GM23338 (cell line): ENCODE measurements at regions not wholly inside any gene's neighbourhood (a gene's known extent, or its start where the extent isn't known, plus 50 kb on each side); places are given as distances from the start of the nearest gene placed in this dataset.

Source experiments
- ATAC-seq: fragments of 200-7000 bp; cut with Tn5 transposase; 3 replicates; pipeline ENCODE4 v1.9.1; 2020
- DNase-seq: peaks from one replicate; pipeline ENCODE4 v3.0.0-alpha.2; 2015; ENCODE audit warnings: low spot score
- H2AFZ ChIP-seq: fragments of 200-600 bp; sonication (generic); 2 replicates; pipeline ENCODE4 v1.8.0; 2016; ENCODE audit warnings: antibody characterized with exemption, mild to moderate bottlenecking, moderate library complexity
- H3F3A ChIP-seq: fragments of 200-600 bp; sonication (generic); replicated peaks from 2 replicates; pipeline ENCODE4 v1.8.0; 2017; ENCODE audit warnings: antibody characterized with exemption, mixed run types, low read depth
- H3K27ac ChIP-seq: fragments of 200-600 bp; sonication (generic); 2 replicates; pipeline ENCODE4 v1.6.1; 2016; ENCODE audit warnings: low read depth
- H3K27me3 ChIP-seq: fragments of 200-600 bp; sonication (generic); 2 replicates; pipeline ENCODE4 v1.8.0; 2016; ENCODE audit warnings: mild to moderate bottlenecking, mixed run types, moderate library complexity; ENCODE audit not compliant: insufficient read depth
- H3K36me3 ChIP-seq: fragments of 200-600 bp; sonication (generic); 2 replicates; pipeline ENCODE4 v1.8.0; 2016; ENCODE audit warnings: mild to moderate bottlenecking; ENCODE audit not compliant: insufficient read depth
- H3K4me1 ChIP-seq: fragments of 200-600 bp; sonication (generic); 2 replicates; pipeline ENCODE4 v1.8.0; 2016; ENCODE audit warnings: mild to moderate bottlenecking, moderate library complexity; ENCODE audit not compliant: insufficient read depth
- H3K4me2 ChIP-seq: fragments of 200-600 bp; sonication (generic); 2 replicates; pipeline ENCODE4 v1.7.1; 2017; ENCODE audit warnings: mixed run types
- H3K4me3 ChIP-seq: fragments of 200-600 bp; sonication (generic); 2 replicates; pipeline ENCODE4 v1.6.1; 2016; ENCODE audit warnings: mixed run types
- H3K79me2 ChIP-seq: fragments of 200-600 bp; sonication (generic); replicated peaks from 2 replicates; pipeline ENCODE4 v1.8.0; 2017; ENCODE audit warnings: mild to moderate bottlenecking; ENCODE audit not compliant: insufficient read depth
- H3K9me2 ChIP-seq: fragments of 200-600 bp; sonication (generic); 2 replicates; pipeline ENCODE4 v1.8.0; 2017; ENCODE audit not compliant: insufficient read depth
- H4K20me1 ChIP-seq: fragments of 200-600 bp; sonication (generic); replicated peaks from 2 replicates; pipeline ENCODE4 v1.8.0; 2017; ENCODE audit warnings: mild to moderate bottlenecking; ENCODE audit not compliant: insufficient read depth
- H3K27ac Mint-ChIP-seq: 2 replicates; pipeline ENCODE4 v1.8.0; 2020; ENCODE audit warnings: inconsistent platforms, mild to moderate bottlenecking, moderate library complexity, mixed read lengths
- H3K27me3 Mint-ChIP-seq: 3 replicates; pipeline ENCODE4 v1.8.0; 2022; ENCODE audit warnings: low read depth, mild to moderate bottlenecking, moderate library complexity, mixed read lengths, inconsistent platforms; ENCODE audit not compliant: insufficient read depth, poor library complexity
- H3K36me3 Mint-ChIP-seq: 3 replicates; pipeline ENCODE4 v1.8.0; 2021; ENCODE audit warnings: low read depth, mild to moderate bottlenecking, inconsistent platforms, moderate library complexity, mixed read lengths
- H3K4me1 Mint-ChIP-seq: 3 replicates; pipeline ENCODE4 v1.8.0; 2020; ENCODE audit warnings: mild to moderate bottlenecking, inconsistent platforms, mixed read lengths
- H3K4me3 Mint-ChIP-seq: 3 replicates; pipeline ENCODE4 v1.8.0; 2021; ENCODE audit warnings: moderate library complexity, mild to moderate bottlenecking, inconsistent platforms, mixed read lengths
- H3K9me3 Mint-ChIP-seq: 3 replicates; pipeline ENCODE4 v1.8.0; 2020; ENCODE audit warnings: moderate library complexity, mild to moderate bottlenecking, inconsistent platforms, mixed read lengths
- CREB1 ChIP-seq: fragments of 250-450 bp; sonication (Bioruptor Pico); IDR thresholded peaks from 2 replicates; pipeline ENCODE4 v1.5.0; 2020; ENCODE audit warnings: low read depth, mild to moderate bottlenecking, moderate library complexity
- ETS1 ChIP-seq: IDR thresholded peaks from 2 replicates; pipeline ENCODE4 v1.6.1; 2016; ENCODE audit warnings: antibody characterized with exemption
- NANOG ChIP-seq: IDR thresholded peaks from 2 replicates; pipeline ENCODE4 v1.6.1; 2016; ENCODE audit warnings: antibody characterized with exemption, borderline replicate concordance
- POLR2AphosphoS5 ChIP-seq: IDR thresholded peaks from 2 replicates; pipeline ENCODE4 v1.6.1; 2016; ENCODE audit warnings: antibody characterized with exemption, low read depth
- STAT1 ChIP-seq: IDR thresholded peaks from one replicate; pipeline ENCODE4 v1.6.1; 2016; ENCODE audit warnings: antibody characterized with exemption; ENCODE audit not compliant: unreplicated experiment
- ZNF114 ChIP-seq: fragments of 250-450 bp; sonication (Bioruptor Pico); IDR thresholded peaks from 2 replicates; pipeline ENCODE4 v1.5.0; 2020; ENCODE audit warnings: mild to moderate bottlenecking, moderate library complexity
- ZNF462 ChIP-seq: fragments of 250-450 bp; sonication (Bioruptor Pico); IDR thresholded peaks from 2 replicates; pipeline ENCODE4 v1.5.0; 2020; ENCODE audit warnings: mild to moderate bottlenecking, moderate library complexity

- no peak for TF ChIP-seq ZNF462 (CRISPR knock-in tag)
- TF ChIP-seq POLR2AphosphoS5 = no peak
- no peak for TF ChIP-seq ZNF114 (CRISPR knock-in tag)
- TF ChIP-seq CREB1 (CRISPR knock-in tag) = no peak
- TF ChIP-seq ETS1 = no peak
- TF ChIP-seq STAT1 = no peak
These were observed 357.0 kb downstream of the BCAT1 start (continued) for GRCh38 chr12:24591715-24592440.

- Histone ChIP-seq H4K20me1 (no peaks in the 10 kb centered on the region), H3K4me1 (peaks cover 15% of the 10 kb centered on the region), H3F3A (no peaks in the 10 kb centered on the region), H3K4me3 (no peak overlapping the region), H3K27me3 (no peaks in the 10 kb centered on the region), H3K4me2 (peak overlapping the region; percentile 53; the same call in 1 of the 2 replicates), H3K27ac (peak overlapping the region; percentile 7; the same call in 1 of the 2 replicates), H2AFZ (no peak overlapping the region), H3K9me2 (no peaks in the 10 kb centered on the region), H3K36me3 (no peaks in the 10 kb centered on the region), H3K79me2 (no peaks in the 10 kb centered on the region)
- H3K27me3 Mint-ChIP-seq = no peaks in the 10 kb centered on the region
- H3K4me3 Mint-ChIP-seq = no peak overlapping the region; the same call in 2 of the 3 replicates
- H3K9me3 Mint-ChIP-seq = peaks cover 3% of the 10 kb centered on the region; the same call in 1 of the 3 replicates
- TF ChIP-seq NANOG = peak; percentile 89
- no peak for TF ChIP-seq STAT1
- TF ChIP-seq POLR2AphosphoS5 = no peak
- H3K27ac Mint-ChIP-seq = peak overlapping the region; percentile 94
- ATAC-seq = peak; percentile 59
- H3K4me1 Mint-ChIP-seq = peaks cover 27% of the 10 kb centered on the region
- H3K36me3 Mint-ChIP-seq = no peaks in the 10 kb centered on the region
- DNase-seq = peak; percentile 34
These were observed 357.7 kb downstream of the BCAT1 start for GRCh38 chr12:24591079-24591626.
